ENCODE measurements at regions not wholly inside any gene's neighbourhood (a gene's known extent, or its start where the extent isn't known, plus 50 kb on each side); places are given as distances from the start of the nearest gene placed in this dataset.
"Not testable (repeated sequence)": the region's sequence is repeated elsewhere in the genome, so short reads cannot be mapped to it uniquely, and the experiment has no call there.

DNA sequence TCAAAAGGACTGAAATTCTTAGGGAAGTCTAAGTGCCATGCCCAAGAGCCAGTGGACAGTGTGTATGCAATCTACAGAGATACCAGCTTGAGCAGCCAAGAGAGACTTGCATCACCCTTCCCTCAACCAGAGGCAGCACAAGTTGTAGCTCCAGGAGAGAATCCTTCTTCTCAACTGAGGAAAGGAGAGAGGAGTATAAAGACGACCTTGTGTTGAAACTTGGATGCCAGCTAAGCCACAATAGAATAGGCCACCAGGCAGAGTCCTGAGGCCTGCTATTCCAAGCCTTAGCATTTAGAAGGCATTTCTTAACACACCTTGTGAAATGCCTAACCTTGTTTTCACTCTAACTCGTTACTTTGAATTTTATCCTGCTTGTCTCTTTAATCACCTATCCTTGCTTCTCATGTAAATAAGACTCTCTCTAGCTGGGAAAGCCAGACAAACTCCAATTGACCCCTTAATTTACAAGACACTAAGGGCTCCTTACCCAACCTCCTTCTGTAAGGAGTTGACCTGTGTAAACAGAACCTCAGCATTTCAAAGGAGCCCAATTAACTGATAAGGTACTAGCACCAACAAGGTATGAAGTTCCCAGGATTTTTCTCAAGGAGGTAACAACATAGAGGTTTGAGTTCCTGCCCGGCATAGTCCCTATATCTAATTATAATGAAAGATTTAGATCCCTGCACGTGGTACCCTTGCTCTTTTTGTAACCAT, 738.8 kb downstream of the AMY1C start:
- DNase-seq = no peak

DNA sequence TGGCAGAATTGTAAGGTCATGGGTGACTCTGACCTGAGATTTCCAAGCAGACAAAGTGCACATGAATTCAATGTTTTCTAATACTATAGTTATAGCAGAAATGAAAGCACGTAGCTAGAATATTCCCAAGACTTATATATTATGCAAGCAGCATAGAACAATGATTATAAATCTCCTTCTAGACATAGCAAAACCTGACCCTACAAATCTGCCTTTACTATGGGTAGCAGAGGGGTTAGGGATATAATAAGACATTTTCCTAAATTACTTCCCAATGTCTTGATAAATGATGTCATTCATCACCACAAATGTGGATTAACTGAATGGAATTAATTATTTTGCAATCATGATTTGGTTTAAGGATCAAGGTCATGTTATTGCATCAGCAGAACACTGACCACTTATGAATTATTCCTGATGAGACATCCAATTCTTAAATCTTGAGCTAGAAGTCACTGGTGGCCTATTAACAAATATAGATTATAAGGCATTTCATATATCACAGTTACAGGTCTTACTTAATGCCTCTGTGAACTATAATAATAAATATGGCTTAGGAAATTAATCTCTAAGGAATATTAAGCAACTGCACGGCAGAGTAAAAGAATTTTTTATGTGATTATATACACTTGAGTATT, 776.6 kb downstream of the AMY1C start:
- no peak for DNase-seq

DNA sequence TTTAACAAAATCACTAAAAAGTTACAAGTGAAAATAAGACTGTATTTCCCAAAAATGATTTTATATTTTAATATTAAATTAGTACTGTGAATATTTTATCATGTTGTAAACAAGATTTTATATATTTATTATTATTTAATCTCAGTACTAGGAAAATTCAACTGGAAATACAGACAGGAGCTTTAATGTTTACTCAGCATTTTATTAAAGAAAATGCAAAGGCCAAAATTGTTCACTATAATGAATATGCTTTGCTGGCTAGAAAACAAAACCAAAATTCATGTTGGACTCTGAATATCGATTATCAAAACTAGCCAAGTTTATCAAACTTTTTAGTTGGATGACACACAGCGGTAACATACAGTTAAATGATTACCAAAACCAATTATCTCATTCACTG, 782.3 kb downstream of the AMY1C start:
- DNase-seq = no peak

GRCh38 chr1:104574620-104575019, 824.9 kb downstream of the AMY1C start:
- no peak for DNase-seq

DNA sequence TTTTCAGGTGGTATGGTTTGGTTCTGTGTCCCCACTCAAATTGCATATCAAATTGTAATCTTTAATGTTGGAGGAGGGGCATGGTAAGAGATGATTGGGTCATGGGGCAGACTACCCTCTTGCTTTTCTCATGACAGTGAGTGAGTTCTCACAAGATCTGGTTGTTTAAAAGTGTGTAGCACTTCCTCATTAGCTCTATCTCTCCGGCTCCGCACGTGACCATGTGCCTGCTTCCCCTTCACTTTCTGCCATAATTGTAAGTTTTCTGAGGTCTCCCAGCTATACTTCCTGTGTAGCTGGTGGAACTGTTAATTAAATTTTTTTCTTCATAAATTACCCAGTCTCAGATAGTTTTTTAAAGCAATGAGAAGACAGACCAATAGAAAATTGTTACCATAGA, 843.2 kb downstream of the AMY1C start:
- no peak for DNase-seq

GRCh38 chr1:104593413-104594187, 843.9 kb downstream of the AMY1C start:
- no peak for DNase-seq

DNA sequence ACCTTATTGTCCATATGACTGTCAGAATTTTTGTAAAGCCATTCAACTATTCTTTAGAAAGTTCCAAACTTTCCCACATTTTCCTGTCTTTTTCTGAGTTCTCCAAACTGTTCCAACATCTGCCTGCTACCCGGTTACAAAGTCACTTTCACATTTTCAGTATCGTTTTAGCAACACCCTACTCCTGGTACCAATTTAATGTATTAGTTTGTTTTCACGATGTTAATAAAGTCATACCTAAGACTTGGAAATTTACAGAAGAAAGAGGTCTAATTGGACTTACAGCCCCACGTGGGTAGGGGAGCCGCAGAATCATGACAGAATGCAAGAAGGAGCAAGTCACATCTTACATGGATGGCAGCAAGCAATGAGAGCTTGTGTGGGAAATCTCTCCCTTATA, 867.8 kb downstream of the AMY1C start:
- no peak for DNase-seq

- no peak for DNase-seq
These were observed 871.5 kb downstream of the AMY1C start for GRCh38 chr1:104621221-104621620.

DNA sequence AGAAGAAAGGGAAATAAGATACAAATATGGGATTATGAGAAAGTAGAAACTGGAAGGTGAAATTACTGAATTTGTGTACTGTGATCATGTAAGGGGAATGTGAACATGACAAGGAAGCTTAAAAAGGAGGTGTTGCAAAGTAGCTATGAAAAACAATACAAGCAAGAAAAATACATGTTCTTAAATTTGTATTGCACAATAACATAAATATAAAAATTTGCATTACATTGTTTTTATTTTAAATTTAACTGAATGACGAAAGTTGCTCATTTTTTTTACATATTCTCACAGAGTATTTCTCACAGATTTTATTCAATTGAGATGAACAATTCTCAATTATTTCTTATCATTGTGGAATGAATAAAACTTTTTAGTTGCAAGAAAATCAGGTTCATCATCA, 874.8 kb downstream of the AMY1C start:
- DNase-seq = no peak

GRCh38 chr1:104629589-104629988, 879.9 kb downstream of the AMY1C start:
- no peak for DNase-seq

- no peak for DNase-seq
These were observed 881.0 kb downstream of the AMY1C start for GRCh38 chr1:104630567-104631149.

- DNase-seq = no peak
These were observed 886.9 kb downstream of the AMY1C start for GRCh38 chr1:104636581-104636980.

- no peak for DNase-seq
These were observed 896.5 kb downstream of the AMY1C start for GRCh38 chr1:104646233-104646632.

DNA sequence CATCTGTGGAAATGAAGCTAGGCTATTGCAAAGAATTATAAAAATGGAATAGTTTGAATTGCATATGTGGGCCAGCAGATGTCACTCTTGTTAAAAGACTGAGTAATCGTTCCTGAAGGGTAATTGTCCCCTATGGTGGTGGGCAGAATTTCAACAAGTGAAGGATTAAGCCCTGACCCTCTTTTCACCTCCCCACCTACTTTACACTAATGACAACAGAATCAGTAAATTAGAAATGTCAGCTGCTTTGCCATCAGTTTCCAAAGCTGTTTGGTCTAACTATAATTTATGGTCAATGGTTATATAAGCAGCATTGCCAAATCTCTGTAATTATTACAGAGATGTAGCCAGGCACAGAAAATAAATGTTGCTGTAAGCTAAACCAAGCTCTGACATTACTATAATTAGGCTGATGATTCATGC, 898.6 kb downstream of the AMY1C start:
- no peak for DNase-seq

DNA sequence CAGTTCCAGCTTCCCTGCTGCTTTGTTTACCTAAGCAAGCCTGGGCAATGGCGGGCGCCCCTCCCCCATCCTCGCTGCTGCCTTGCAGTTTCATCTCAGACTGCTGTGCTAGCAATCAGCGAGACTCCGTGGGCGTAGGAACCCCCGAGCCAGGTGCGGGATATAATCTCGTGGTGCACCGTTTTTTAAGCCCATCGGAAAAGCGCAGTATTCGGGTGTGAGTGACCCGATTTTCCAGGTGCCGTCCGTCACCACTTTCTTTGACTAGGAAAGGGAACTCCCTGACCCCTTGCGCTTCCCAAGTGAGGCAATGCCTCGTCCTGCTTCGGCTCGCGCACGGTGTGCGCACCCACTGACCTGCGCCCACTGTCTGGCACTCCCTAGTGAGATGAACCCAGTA, 914.7 kb downstream of the AMY1C start:
- not testable (repeated sequence) for DNase-seq

DNA sequence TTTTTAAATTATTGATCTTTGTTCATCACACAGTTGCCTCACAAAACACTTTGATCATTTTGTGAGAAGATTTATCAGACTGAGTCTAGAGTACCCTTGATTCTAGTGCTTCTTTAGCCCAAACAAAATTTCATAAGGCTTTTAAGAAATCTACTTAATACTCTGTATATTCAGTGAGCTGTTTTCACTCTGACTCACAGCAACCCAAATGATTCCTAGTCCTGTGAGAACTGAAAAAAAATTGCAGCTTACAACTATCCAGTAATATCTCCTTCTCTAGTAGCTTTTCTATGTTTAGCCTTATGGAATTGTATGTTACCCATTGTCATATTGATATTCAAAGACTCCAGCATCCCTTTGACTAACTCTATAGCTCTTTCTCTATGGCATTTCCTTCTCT, 915.6 kb downstream of the AMY1C start:
- DNase-seq = no peak

GRCh38 chr1:104671684-104672353, 922.1 kb downstream of the AMY1C start:
- no peak for DNase-seq

GRCh38 chr1:104699433-104699832, 949.7 kb downstream of the AMY1C start:
- DNase-seq = no peak

GRCh38 chr1:104702731-104703130, 953.0 kb downstream of the AMY1C start:
- no peak for DNase-seq

GRCh38 chr1:104706631-104707147, 957.0 kb downstream of the AMY1C start:
- DNase-seq = no peak

DNA sequence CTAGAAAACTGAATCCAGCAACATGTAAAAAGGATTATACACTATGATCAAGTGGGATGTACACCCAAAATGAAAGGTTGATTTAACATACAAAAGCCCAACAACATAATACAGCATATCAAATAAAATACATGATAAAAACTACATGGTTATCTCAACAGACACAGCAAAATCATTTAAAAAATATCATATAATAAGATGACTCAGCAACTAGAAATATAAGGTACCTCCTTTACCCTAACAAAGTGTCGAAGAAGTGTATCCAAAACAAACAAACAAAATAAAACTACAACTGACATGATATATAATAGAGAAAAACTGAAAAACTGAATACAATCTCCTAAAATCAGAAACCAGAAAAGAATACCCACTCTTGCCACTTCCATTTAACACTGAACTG, 969.1 kb downstream of the AMY1C start:
- no peak for DNase-seq

- no peak for DNase-seq
These were observed 971.0 kb downstream of the AMY1C start for GRCh38 chr1:104720741-104721140.

GRCh38 chr1:104726917-104727316, 977.2 kb downstream of the AMY1C start:
- no peak for DNase-seq

Measured in GDM1 (cell line).